GM19043 (cell line): ENCODE measurements at regions not wholly inside any gene's neighbourhood (a gene's known extent, or its start where the extent isn't known, plus 50 kb on each side); places are given as distances from the start of the nearest gene placed in this dataset.
"Not testable (repeated sequence)": the region's sequence is repeated elsewhere in the genome, so short reads cannot be mapped to it uniquely, and the experiment has no call there.

Experiments used
- ATAC-seq: cut with Tn5 transposase; IDR thresholded peaks from one replicate; pipeline ENCODE4 v1.9.1; 2021; ENCODE audit warnings: low read depth; ENCODE audit not compliant: unreplicated experiment

GRCh38 chr10:21368022-21368582 lies 157.4 kb downstream of the SKIDA1 start:
- ATAC-seq: peak; percentile 70

GRCh38 chr10:21366108-21366507 lies 159.4 kb downstream of the SKIDA1 start:
- ATAC-seq: not testable (repeated sequence)

GRCh38 chr10:21364196-21365114 lies 161.0 kb downstream of the SKIDA1 start:
- no peak for ATAC-seq

- ATAC-seq: no peak
These were observed 161.8 kb downstream of the SKIDA1 start for GRCh38 chr10:21363731-21364104.

DNA sequence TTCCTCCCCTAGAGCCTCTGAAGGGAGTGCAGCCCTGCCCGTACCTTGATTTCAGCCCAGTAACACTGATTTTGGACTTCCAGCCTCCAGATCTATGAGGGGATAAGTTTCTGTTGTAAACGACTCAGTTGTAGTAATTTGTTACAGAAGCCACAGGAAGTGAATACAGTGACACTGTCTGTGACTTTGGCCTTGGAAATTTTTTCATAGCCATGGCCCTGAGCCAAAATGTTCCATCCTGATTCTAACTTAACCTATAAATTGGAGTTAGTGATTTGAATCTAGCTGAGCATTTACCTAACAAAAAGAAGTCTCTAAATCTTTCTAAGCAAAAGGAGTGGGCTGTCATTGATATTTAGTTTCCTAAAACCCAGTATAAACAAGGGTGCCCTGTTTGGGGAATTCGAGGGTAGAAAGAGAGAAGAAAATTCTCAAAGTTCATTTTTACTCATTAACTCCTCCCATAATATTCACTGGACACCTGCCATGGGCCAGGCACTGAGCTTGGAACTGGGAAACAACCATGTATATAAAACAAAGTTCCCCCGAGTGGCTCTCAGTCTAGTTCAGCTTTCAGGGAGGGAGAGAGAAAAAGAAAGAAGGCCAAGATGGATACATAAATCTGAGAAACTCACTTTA lies 162.3 kb downstream of the SKIDA1 start:
- no peak for ATAC-seq

DNA sequence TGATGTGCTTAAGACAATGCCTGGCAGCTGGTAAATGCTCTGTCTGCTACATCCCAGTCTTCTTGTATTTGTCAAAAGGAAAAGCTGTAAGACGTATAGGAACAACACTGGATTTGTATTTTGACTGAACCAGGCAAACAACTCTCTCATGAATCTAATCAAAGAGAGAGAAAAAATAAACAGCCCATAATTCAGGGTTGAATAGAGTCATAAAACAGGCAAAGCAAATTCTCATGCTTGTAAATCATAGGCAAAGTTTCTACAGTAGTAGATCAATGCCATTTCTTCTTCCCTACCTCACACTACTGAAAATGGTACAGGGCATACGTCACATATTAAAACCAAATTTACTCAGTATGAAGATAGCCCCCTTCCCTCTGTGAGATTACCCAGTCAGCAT lies 166.3 kb downstream of the SKIDA1 start:
- no peak for ATAC-seq

DNA sequence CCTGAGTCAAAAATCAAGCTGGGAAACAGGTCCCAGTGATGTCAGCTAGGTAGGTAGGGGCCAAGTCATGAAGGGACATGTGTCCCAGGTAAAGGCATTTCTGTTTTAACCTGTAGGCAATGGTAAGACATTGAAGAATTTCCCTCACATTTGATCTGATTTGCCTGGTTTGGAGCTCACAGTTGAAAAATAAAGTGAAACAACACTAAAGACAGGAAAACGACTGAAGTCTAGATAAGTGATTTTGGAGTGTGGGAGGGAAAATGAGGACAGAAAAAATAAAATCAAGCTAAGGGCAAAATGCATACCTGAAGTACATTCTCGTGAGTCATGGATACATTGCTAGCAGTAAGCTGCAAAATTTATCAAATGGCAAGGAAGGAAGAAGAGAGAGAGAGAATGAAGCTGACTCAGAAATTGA lies 169.9 kb downstream of the SKIDA1 start:
- no peak for ATAC-seq

- ATAC-seq: peak; percentile 58
These were observed 172.6 kb downstream of the SKIDA1 start for GRCh38 chr10:21352886-21353285.

- not testable (repeated sequence) for ATAC-seq
These were observed 173.9 kb downstream of the SKIDA1 start for GRCh38 chr10:21351594-21351993.

DNA sequence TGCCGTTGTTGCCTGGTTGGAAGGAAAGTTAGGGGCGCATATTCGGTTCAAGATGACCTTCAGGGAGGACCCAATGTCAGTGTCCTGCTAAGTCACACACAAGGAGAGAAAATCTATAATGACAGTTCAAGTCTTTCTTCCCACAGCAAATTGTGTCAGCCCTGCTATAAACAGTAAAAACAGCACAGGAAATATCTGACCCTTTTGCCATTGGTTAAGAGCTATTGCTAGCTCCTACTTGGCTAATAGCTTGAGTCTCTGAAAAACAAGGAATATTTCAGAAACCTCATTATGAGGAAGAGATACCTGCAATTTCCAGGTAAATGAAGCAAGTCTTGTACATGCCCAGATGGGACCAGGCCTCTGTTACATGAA lies 175.6 kb downstream of the SKIDA1 start:
- ATAC-seq: no peak

DNA sequence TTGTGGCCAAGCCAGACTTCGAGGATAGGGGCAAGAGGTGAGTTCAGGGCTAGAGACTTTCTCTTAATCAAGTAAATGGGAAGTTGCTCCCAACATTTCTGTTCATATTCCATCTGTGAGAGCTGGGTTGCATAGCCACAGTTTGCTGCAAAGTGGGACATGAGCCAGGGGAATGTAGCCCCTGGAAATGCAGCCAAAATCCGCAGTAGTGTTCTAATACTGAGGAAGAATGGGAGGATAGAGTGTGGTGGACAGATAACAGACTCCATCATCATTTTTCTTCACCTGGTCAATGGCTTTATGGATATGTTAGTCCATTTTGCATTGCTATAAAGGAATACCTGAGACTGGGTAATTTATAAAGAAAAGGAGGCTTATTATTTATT lies 177.7 kb downstream of the SKIDA1 start:
- no peak for ATAC-seq

DNA sequence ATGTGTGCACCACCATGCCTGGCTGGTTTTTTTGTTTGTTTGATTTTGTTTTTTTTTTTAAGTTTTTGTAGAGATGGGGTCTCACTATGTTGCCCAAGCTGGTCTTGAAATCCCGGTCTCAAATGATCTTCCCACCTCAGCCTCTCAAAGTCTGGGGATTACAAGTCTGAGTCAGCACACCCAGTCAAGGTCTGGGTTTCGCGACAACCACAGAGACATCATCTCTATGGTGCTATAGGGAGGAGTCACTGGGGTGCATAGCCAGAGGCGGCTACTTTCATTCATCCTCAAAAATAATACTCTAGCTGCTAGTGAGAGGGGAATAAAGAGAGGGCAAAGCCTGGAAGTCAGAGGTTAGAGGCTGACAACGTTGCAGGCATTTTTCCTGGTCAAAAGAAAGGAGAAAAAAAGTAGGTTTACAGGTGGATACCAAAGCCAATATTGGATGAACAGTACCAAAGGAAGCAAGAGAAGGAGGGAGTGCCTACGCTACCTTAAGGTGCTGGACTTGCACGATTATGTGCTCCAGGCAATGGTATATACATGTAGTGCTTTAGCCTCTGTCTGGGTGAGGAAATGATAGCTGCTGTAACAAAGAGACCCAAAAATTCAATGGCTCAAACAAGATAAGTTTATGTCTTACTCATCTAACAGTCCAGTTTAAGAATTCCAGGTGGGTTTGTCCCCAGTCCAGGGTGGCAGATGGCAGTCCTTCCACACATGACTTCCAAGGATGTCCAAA lies 178.3 kb downstream of the SKIDA1 start:
- ATAC-seq: no peak

DNA sequence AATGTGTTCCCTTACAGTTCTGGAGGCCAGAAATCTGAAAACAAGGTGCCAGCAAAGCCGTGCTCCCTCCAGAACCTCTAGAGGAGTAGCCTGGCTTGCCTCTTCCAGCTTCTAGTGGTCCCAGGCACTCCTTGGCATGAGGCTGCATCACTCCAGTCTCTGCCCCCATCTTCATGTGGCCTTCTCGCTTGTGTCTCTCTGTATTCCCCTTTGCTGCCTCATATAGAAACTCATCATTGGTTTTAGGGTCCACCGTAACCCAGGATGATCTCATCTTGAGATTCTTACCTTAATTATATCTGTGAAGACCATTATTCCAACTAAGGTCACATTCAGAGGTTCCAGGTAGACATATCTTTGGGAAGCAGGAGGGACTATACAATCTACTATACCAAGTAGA lies 182.4 kb downstream of the SKIDA1 start:
- ATAC-seq: no peak

DNA sequence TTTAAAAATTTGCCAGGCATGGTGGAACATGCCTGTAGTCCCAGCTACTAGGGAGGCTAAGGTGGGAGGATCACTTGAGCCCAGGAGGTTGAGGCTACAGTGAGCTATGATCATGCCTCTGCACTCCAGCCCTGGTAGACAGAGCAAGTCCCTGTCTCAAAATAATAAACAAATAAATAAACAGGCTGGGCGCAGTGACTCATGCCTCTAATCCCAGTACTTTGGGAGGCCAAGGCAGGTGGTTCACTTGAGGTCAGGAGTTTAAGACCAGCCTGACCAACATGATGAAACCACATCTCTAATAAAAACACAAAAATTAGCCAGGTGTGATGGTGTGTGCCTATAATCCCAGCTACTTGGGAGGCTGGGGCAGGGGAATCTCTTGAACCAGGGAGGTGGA lies 183.0 kb downstream of the SKIDA1 start:
- not testable (repeated sequence) for ATAC-seq

DNA sequence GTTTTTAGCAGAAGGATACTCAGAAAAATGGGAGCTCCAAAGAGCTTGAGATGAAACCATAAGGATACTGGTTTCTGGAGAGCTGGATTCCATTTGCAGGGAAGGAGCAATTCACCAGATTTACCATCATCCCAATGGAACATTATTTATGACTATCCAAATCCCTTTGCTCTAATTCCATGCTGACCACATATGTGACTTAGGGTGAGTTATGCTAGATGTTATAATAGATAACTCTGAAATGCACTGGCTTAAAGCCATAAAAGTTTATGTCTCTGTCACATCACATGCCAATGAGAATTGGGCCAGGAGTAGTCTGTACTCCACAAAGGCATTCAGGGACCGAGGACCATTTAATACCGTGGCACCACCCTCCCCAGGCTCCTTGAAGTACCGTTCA lies 185.2 kb downstream of the SKIDA1 start:
- no peak for ATAC-seq

GRCh38 chr10:21337171-21337792 lies 188.2 kb downstream of the SKIDA1 start:
- ATAC-seq: no peak

DNA sequence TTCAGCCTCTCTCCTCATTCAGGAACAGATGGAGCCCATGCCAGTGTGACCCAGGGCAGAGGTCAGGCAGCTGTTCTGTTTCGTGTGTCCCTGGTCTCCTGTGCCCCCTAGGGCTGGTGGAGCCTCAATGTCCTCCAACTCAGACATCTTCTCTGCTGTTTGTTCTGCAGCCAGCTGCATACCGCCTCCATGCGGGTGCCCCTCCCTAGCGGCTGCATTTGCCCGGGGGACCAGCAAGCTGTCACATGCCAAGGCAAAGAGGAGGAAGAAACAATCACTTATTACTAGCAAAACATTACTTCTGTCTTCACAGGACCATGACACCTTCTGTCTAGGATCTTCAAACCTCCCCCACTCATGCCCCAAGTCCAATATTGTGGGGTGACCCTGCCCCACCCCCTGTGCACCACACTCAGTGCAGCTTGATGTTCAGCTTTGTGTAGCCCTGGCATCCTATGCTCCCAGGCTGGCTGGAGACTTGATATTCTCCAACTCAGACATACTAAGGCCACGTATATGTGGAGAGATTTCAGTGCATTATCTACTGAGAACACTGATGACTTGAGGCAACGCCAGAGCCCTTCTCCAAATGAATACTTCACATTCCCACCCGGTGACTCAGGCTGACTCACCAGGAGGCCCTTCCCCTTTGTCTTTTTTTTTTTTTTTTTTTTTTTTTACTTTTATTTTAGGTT lies 188.9 kb downstream of the SKIDA1 start:
- no peak for ATAC-seq

DNA sequence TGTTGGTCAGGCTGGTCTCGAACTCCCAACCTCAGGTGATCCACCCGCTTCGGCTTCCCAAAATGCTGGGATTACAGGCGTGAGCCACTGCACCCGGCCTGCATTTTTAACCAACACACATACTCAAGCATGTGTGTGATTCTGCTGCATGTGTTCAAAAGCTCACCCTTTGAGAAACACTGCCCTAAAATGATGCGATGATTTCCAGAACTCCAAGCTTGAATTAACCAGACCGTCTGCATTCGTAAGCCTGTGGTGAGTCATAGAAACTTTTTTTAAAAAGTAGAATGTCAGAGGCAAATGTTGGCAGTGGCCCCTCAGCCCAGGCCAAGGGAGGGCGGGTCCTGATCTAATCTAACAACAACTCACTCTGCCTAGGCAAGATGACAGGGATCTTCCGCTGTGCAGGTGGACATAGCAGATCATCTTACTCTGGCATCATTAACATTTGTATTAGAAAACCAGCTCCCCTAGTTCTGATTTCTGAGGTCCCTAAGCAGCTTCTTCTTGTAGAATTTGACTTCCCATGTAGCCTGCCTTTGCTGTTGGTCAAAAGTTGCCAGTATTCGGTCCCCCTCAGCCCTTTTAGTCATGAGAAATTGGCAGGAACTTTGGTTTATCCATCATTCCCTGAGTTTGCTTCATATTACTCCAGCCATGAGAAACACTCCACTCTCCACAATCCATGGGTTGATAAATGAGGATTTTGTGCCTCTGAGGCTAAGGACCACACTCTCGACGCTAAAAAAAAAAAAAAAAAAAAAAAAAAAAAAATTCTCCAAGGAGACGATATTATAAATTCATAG lies 190.4 kb downstream of the SKIDA1 start:
- ATAC-seq: no peak

DNA sequence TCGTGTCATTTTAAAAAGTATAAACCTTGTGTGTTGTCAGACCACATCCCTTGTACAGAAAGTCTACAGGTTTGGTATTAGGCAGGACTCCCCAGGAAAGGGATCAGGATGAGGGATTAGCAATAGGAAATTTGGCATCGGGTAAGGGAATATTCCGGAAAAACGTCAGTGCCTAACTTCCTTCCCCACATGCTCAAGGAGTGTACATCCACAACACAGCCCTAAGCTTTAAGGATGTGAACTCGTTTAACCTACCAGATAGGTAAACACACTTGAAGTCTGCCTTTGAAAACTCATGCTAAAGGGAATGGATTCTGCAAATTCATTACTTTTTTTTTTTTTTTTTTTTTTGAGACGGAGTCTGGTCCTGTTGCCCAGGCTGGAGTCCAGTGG lies 194.9 kb downstream of the SKIDA1 start:
- ATAC-seq: no peak
